ENCODE measurements at regions not wholly inside any gene's neighbourhood (a gene's known extent, or its start where the extent isn't known, plus 50 kb on each side); places are given as distances from the start of the nearest gene placed in this dataset.

DNA sequence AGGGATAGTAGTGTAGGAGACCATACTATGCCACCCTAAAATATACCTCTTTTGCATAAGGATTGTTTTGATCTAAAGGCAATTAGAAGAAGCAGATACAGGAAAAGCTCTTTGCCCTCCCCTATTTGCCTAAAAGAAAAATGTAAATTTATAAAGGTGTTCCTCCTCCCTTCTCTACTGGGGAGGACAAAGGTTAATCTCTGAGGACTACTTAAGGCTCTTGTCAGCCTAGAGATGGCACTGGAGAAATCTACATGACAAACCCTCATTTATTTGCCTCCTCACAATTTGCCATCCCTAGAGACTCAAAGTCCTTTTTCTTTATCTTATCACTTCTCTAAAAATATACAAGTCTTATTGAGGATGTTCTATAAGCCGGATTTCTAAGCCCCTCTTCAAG, 1021.8 kb downstream of the STPG2 start (continued):
- TF ChIP-seq, protein P1, sequence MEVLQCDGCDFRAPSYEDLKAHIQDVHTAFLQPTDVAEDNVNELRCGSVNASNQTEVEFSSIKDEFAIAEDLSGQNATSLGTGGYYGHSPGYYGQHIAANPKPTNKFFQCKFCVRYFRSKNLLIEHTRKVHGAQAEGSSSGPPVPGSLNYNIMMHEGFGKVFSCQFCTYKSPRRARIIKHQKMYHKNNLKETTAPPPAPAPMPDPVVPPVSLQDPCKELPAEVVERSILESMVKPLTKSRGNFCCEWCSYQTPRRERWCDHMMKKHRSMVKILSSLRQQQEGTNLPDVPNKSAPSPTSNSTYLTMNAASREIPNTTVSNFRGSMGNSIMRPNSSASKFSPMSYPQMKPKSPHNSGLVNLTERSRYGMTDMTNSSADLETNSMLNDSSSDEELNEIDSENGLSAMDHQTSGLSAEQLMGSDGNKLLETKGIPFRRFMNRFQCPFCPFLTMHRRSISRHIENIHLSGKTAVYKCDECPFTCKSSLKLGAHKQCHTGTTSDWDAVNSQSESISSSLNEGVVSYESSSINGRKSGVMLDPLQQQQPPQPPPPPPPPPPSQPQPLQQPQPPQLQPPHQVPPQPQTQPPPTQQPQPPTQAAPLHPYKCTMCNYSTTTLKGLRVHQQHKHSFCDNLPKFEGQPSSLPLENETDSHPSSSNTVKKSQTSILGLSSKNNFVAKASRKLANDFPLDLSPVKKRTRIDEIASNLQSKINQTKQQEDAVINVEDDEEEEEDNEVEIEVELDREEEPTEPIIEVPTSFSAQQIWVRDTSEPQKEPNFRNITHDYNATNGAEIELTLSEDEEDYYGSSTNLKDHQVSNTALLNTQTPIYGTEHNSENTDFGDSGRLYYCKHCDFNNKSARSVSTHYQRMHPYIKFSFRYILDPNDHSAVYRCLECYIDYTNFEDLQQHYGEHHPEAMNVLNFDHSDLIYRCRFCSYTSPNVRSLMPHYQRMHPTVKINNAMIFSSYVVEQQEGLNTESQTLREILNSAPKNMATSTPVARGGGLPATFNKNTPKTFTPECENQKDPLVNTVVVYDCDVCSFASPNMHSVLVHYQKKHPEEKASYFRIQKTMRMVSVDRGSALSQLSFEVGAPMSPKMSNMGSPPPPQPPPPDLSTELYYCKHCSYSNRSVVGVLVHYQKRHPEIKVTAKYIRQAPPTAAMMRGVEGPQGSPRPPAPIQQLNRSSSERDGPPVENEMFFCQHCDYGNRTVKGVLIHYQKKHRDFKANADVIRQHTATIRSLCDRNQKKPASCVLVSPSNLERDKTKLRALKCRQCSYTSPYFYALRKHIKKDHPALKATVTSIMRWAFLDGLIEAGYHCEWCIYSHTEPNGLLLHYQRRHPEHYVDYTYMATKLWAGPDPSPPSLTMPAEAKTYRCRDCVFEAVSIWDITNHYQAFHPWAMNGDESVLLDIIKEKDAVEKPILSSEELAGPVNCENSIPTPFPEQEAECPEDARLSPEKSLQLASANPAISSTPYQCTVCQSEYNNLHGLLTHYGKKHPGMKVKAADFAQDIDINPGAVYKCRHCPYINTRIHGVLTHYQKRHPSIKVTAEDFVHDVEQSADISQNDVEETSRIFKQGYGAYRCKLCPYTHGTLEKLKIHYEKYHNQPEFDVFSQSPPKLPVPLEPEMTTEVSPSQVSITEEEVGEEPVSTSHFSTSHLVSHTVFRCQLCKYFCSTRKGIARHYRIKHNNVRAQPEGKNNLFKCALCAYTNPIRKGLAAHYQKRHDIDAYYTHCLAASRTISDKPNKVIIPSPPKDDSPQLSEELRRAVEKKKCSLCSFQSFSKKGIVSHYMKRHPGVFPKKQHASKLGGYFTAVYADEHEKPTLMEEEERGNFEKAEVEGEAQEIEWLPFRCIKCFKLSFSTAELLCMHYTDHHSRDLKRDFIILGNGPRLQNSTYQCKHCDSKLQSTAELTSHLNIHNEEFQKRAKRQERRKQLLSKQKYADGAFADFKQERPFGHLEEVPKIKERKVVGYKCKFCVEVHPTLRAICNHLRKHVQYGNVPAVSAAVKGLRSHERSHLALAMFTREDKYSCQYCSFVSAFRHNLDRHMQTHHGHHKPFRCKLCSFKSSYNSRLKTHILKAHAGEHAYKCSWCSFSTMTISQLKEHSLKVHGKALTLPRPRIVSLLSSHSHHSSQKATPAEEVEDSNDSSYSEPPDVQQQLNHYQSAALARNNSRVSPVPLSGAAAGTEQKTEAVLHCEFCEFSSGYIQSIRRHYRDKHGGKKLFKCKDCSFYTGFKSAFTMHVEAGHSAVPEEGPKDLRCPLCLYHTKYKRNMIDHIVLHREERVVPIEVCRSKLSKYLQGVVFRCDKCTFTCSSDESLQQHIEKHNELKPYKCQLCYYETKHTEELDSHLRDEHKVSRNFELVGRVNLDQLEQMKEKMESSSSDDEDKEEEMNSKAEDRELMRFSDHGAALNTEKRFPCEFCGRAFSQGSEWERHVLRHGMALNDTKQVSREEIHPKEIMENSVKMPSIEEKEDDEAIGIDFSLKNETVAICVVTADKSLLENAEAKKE (CRISPR knock-in tag; IDR thresholded peaks at IDR 0.05), result peak; percentile 48; the same call in 1 of the 2 replicates
- TF ChIP-seq JUNB (IDR thresholded peaks at IDR 0.05; ENCODE audit: unreplicated experiment) (no peak), ZNF114 (CRISPR knock-in tag; IDR thresholded peaks at IDR 0.05) (no peak)
- TF ChIP-seq, protein P2, sequence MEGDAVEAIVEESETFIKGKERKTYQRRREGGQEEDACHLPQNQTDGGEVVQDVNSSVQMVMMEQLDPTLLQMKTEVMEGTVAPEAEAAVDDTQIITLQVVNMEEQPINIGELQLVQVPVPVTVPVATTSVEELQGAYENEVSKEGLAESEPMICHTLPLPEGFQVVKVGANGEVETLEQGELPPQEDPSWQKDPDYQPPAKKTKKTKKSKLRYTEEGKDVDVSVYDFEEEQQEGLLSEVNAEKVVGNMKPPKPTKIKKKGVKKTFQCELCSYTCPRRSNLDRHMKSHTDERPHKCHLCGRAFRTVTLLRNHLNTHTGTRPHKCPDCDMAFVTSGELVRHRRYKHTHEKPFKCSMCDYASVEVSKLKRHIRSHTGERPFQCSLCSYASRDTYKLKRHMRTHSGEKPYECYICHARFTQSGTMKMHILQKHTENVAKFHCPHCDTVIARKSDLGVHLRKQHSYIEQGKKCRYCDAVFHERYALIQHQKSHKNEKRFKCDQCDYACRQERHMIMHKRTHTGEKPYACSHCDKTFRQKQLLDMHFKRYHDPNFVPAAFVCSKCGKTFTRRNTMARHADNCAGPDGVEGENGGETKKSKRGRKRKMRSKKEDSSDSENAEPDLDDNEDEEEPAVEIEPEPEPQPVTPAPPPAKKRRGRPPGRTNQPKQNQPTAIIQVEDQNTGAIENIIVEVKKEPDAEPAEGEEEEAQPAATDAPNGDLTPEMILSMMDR (conservative IDR thresholded peaks at IDR 0.05; ENCODE audit: low read depth in 2 of 2), result no peak

GRCh38 chr4:97123573-97123972, 1019.7 kb downstream of the STPG2 start:
- DNase-seq (ENCODE audit: low spot score), result no peak
- Histone ChIP-seq H3K9me2 (ENCODE audit: insufficient read depth) (no peaks in the 10 kb centered on the region), H3K36me3 (ENCODE audit: insufficient read depth) (no peaks in the 10 kb centered on the region), H4K20me1 (replicated peaks; ENCODE audit: insufficient read depth) (no peaks in the 10 kb centered on the region), H3K4me3 (no peak overlapping the region), H3K27me3 (ENCODE audit: insufficient read depth) (no peaks in the 10 kb centered on the region), H3K4me1 (ENCODE audit: insufficient read depth) (peaks cover 15% of the 10 kb centered on the region), H3F3A (replicated peaks; ENCODE audit: low read depth) (no peaks in the 10 kb centered on the region), H2AFZ (no peak overlapping the region), H3K27ac (ENCODE audit: low read depth) (no peak overlapping the region), H3K4me2 (no peak overlapping the region), H3K79me2 (replicated peaks; ENCODE audit: insufficient read depth) (no peaks in the 10 kb centered on the region)
- H3K4me1 Mint-ChIP-seq, result peaks cover 28% of the 10 kb centered on the region
- H3K4me3 Mint-ChIP-seq, result no peak overlapping the region
- ATAC-seq, result no peak
- peaks cover 71% of the 10 kb centered on the region for H3K36me3 Mint-ChIP-seq (ENCODE audit: low read depth)
- H3K27ac Mint-ChIP-seq, result no peak overlapping the region; the same call in 1 of the 2 replicates
- peaks cover 22% of the 10 kb centered on the region for H3K9me3 Mint-ChIP-seq
- H3K27me3 Mint-ChIP-seq (ENCODE audit: insufficient read depth, low read depth, poor library complexity), result no peaks in the 10 kb centered on the region
- no peak for TF ChIP-seq CREB1 (CRISPR knock-in tag; IDR thresholded peaks at IDR 0.05; ENCODE audit: low read depth)
- TF ChIP-seq EZH2phosphoT487 (IDR thresholded peaks at IDR 0.05; ENCODE audit: unreplicated experiment), result no peak
- TF ChIP-seq, protein P1 (CRISPR knock-in tag; IDR thresholded peaks at IDR 0.05), result no peak
- no peak for TF ChIP-seq JUNB (IDR thresholded peaks at IDR 0.05; ENCODE audit: unreplicated experiment)
- TF ChIP-seq ZNF114 (CRISPR knock-in tag; IDR thresholded peaks at IDR 0.05), result no peak
- TF ChIP-seq NANOG (IDR thresholded peaks at IDR 0.05; ENCODE audit: borderline replicate concordance), result no peak
- no peak for TF ChIP-seq STAT1 (IDR thresholded peaks at IDR 0.05; ENCODE audit: unreplicated experiment)

Measured in GM23338 (cell line).